ENCODE measurements at regions not wholly inside any gene's neighbourhood (a gene's known extent, or its start where the extent isn't known, plus 50 kb on each side); places are given as distances from the start of the nearest gene placed in this dataset.

- Histone ChIP-seq H3K27me3 (replicated peaks in 1 of 4; ENCODE audit: control insufficient read depth in 3 of 4, extremely low read depth in 1 of 4, insufficient read depth in 3 of 4, low read length in 3 of 4) (no peaks in the 10 kb centered on the region), H2BK120ac (replicated peaks; ENCODE audit: low read depth, low read length) (no peak overlapping the region), H3K4me3 (ENCODE audit: extremely low read depth in 1 of 4, insufficient read depth in 2 of 4, low read depth in 3 of 4, low read length in 4 of 4) (no peak overlapping the region), H2BK20ac (ENCODE audit: low read length) (no peak overlapping the region), H4K91ac (replicated peaks; ENCODE audit: insufficient read length, low read length) (no peak overlapping the region), H3K56ac (replicated peaks; ENCODE audit: insufficient read length, low read depth, low read length) (no peak overlapping the region), H2BK12ac (ENCODE audit: low read depth, low read length) (no peak overlapping the region), H3K4ac (replicated peaks; ENCODE audit: insufficient read length, low read depth, low read length) (no peak overlapping the region), H4K20me1 (replicated peaks in 1 of 2; ENCODE audit: control insufficient read depth in 1 of 2, insufficient read depth in 2 of 2, low read length in 2 of 2) (no peaks in the 10 kb centered on the region), H3K36me3 (ENCODE audit: control insufficient read depth in 2 of 4, insufficient read depth in 4 of 4, low read length in 3 of 4) (no peaks in the 10 kb centered on the region; a peak in 1 of 8 replicates), H3K79me1 (ENCODE audit: low read depth, low read length) (no peaks in the 10 kb centered on the region), H3K9ac (replicated peaks in 1 of 4; ENCODE audit: extremely low read depth in 1 of 4, low read depth in 3 of 4, low read length in 3 of 4) (no peak overlapping the region), H3K18ac (ENCODE audit: extremely low read depth, low read length) (no peak overlapping the region), H3K4me2 (ENCODE audit: insufficient read depth in 1 of 2, low read depth in 2 of 2, low read length in 2 of 2) (no peak overlapping the region), H2BK15ac (ENCODE audit: low read length) (no peak overlapping the region), H3K79me2 (ENCODE audit: control insufficient read depth in 1 of 2, insufficient read depth in 2 of 2, low read length in 2 of 2) (no peaks in the 10 kb centered on the region), H2AK5ac (ENCODE audit: low read depth, low read length) (no peak overlapping the region), H3K4me1 (replicated peaks in 1 of 4; ENCODE audit: control insufficient read depth in 3 of 4, insufficient read depth in 4 of 4, low read length in 3 of 4) (no peaks in the 10 kb centered on the region), H3K23me2 (ENCODE audit: low read depth, low read length) (no peaks in the 10 kb centered on the region), H3K23ac (ENCODE audit: insufficient read length) (no peak overlapping the region), H3K9me3 (ENCODE audit: insufficient read depth in 2 of 2, low read depth in 1 of 2, low read length in 1 of 2) (no peaks in the 10 kb centered on the region), H4K8ac (ENCODE audit: extremely low read depth, insufficient read depth, low read length) (no peak overlapping the region), H2AFZ (ENCODE audit: low read length) (no peak overlapping the region), H2BK5ac (ENCODE audit: low read depth, low read length) (no peak overlapping the region), H4K5ac (ENCODE audit: insufficient read length, low read depth, low read length) (no peak overlapping the region), H3K27ac (ENCODE audit: low read depth, low read length) (no peak overlapping the region), H3K14ac (ENCODE audit: insufficient read length) (no peak overlapping the region)
- FAIRE-seq (no peak), DNase-seq (ENCODE audit: low read depth in 1 of 2, low spot score in 2 of 2) (no peak)
- ChIA-PET CTCF (ENCODE audit: partially characterized antibody) (no interaction called here), POLR2A (ENCODE audit: partially characterized antibody) (no interaction called here)
- 97% methylated on average over 6 of the region's 6 CpGs; no CpG with 5 or more reads in 1 of the 2 experiments for WGBS, 2 experiments (ENCODE audit: extremely low coverage in 1 of 2, insufficient coverage in 1 of 2, insufficient read length in 1 of 2, insufficient replicate concordance in 2 of 2, low coverage in 1 of 2, low lambda C conversion rate in 2 of 2, missing lambda C conversion rate in 1 of 2)
- TF ChIP-seq EP300 (IDR thresholded peaks at IDR 0.05; ENCODE audit: borderline replicate concordance in 1 of 2, low read depth in 2 of 2, low read length in 2 of 2) (no peak), CREB1 (IDR thresholded peaks at IDR 0.05) (no peak), ASH2L (IDR thresholded peaks at IDR 0.05; ENCODE audit: low read length) (no peak), TBP (IDR thresholded peaks at IDR 0.05; ENCODE audit: low read depth, low read length) (no peak), MAFK (IDR thresholded peaks at IDR 0.05; ENCODE audit: low read depth, low read length) (no peak), SIX5 (IDR thresholded peaks at IDR 0.05; ENCODE audit: low read depth, low read length) (no peak), NANOG (IDR thresholded peaks at IDR 0.05; ENCODE audit: insufficient read depth, low read depth, low read length, poor library complexity, severe bottlenecking) (no peak), TEAD4 (IDR thresholded peaks at IDR 0.05; ENCODE audit: low read depth, low read length) (no peak), E2F6 (IDR thresholded peaks at IDR 0.05) (no peak), JUN (IDR thresholded peaks at IDR 0.05; ENCODE audit: low read depth, low read length) (no peak)
Observed at GRCh38 chr9:78828521-78828920, 531.6 kb downstream of the PSAT1 start.
